GM23338 (cell line): ENCODE measurements at regions not wholly inside any gene's neighbourhood (a gene's known extent, or its start where the extent isn't known, plus 50 kb on each side); places are given as distances from the start of the nearest gene placed in this dataset.

ENCODE experiments used
- CREB1 ChIP-seq: fragments of 250-450 bp; sonication (Bioruptor Pico); IDR thresholded peaks from 2 replicates; pipeline ENCODE4 v1.5.0; 2020; ENCODE audit warnings: low read depth, mild to moderate bottlenecking, moderate library complexity
- EZH2 ChIP-seq: fragments of 200-600 bp; sonication (generic); IDR thresholded peaks from one replicate; pipeline ENCODE4 v1.8.0; 2017; ENCODE audit warnings: antibody characterized with exemption, mild to moderate bottlenecking, low read depth; ENCODE audit not compliant: unreplicated experiment
- EZH2phosphoT487 ChIP-seq: fragments of 200-600 bp; sonication (generic); IDR thresholded peaks from one replicate; pipeline ENCODE4 v1.8.1; 2018; ENCODE audit warnings: antibody characterized with exemption; ENCODE audit not compliant: unreplicated experiment
- JUNB ChIP-seq: IDR thresholded peaks from one replicate; pipeline ENCODE4 v1.6.1; 2016; ENCODE audit warnings: antibody characterized with exemption; ENCODE audit not compliant: unreplicated experiment
- TF ChIP-seq, protein P1 (sequence below), 2 experiments: fragments of 200-600 bp in 1 of 2; sonication (generic) in 1 of 2; conservative IDR thresholded peaks; 2 replicates each; pipeline versions ENCODE4 v1.5.1 to v1.6.1; 2016 to 2017; ENCODE audit warnings: antibody characterized with exemption in 2 of 2, low read depth in 2 of 2, mild to moderate bottlenecking in 2 of 2, moderate library complexity in 1 of 2
- TF ChIP-seq, protein P2 (sequence below): IDR thresholded peaks from 2 replicates; pipeline ENCODE4 v1.6.1; 2016; ENCODE audit warnings: antibody characterized with exemption

DNA sequence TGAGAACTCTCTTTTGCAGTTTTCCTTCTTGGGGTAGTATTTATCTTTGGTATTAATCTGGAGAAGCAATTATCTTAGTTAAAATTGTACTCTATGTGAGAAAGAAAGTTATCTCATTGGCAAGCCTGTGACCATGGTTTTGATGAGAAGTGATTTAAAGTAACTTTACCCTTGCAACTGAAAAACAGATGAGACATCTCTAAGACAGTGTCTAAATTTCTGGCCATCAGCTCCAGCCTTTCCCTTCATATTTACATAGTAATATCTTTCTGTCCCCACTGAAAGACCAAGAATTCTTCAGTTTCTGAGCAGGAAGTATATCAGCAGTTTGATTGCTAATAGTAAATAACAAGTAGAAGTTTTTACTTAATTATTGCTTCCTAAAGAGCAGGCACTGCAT, 386.1 kb upstream of the SYNCRIP start:
- TF ChIP-seq, protein P1, sequence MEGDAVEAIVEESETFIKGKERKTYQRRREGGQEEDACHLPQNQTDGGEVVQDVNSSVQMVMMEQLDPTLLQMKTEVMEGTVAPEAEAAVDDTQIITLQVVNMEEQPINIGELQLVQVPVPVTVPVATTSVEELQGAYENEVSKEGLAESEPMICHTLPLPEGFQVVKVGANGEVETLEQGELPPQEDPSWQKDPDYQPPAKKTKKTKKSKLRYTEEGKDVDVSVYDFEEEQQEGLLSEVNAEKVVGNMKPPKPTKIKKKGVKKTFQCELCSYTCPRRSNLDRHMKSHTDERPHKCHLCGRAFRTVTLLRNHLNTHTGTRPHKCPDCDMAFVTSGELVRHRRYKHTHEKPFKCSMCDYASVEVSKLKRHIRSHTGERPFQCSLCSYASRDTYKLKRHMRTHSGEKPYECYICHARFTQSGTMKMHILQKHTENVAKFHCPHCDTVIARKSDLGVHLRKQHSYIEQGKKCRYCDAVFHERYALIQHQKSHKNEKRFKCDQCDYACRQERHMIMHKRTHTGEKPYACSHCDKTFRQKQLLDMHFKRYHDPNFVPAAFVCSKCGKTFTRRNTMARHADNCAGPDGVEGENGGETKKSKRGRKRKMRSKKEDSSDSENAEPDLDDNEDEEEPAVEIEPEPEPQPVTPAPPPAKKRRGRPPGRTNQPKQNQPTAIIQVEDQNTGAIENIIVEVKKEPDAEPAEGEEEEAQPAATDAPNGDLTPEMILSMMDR (conservative IDR thresholded peaks at IDR 0.05; ENCODE audit: low read depth in 2 of 2), result no peak
- no peak for TF ChIP-seq EZH2
- TF ChIP-seq JUNB, result no peak
- no peak for TF ChIP-seq CREB1 (CRISPR knock-in tag)
- no peak for TF ChIP-seq EZH2phosphoT487
- TF ChIP-seq, protein P2, sequence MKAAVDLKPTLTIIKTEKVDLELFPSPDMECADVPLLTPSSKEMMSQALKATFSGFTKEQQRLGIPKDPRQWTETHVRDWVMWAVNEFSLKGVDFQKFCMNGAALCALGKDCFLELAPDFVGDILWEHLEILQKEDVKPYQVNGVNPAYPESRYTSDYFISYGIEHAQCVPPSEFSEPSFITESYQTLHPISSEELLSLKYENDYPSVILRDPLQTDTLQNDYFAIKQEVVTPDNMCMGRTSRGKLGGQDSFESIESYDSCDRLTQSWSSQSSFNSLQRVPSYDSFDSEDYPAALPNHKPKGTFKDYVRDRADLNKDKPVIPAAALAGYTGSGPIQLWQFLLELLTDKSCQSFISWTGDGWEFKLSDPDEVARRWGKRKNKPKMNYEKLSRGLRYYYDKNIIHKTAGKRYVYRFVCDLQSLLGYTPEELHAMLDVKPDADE, result no peak
